ENCODE measurements at regions not wholly inside any gene's neighbourhood (a gene's known extent, or its start where the extent isn't known, plus 50 kb on each side); places are given as distances from the start of the nearest gene placed in this dataset.

DNA sequence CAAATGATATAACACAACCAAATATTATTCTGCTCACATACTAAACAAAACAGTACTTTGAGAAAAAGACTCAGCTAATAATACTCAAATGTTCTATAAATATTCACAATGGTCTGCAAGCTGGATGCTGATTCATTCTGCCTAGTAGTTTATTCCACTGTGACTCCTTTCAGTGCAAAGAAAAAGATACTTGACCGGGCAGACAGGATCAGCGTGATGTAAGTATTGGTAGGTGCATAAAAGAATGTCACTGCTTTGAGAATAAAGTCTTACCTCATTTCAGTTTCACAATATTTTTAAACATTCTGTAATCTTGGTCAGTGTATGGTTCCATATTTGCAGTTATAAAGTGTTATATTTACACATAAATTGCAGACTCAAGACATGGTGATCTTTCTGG is 223.0 kb upstream of the NUDT12 start:
- no peak overlapping the region for H3K27ac ChIP-seq (ENCODE audit: low read depth, low read length)
- no peak overlapping the region for H3K4me3 ChIP-seq (ENCODE audit: low read depth, low read length)

DNA sequence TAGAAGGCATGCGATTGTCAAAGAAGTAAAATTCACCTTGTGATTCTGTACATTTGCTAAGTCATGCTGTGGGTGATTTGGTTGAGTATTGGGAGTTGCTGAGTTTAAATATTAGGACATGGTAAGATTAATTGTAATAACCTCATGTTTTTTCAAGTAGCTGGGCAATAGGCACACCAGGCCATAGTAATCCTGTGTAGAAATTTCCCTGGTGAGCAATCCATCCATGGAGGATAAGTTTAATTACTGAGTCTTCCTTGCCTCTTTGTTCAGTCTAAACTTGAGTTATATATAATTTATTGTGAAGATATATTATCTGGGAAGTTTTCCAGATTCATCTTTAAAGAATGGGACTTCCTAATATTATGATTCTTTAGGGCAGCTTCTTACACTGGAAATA is 221.1 kb upstream of the NUDT12 start:
- H3K4me3 ChIP-seq (ENCODE audit: low read depth, low read length), result no peak overlapping the region
- H3K27me3 ChIP-seq (ENCODE audit: insufficient read depth, low read length), result no peaks in the 10 kb centered on the region
- no peaks in the 10 kb centered on the region for H3K36me3 ChIP-seq (ENCODE audit: insufficient read depth, low read length)
- no peaks in the 10 kb centered on the region for H3K79me2 ChIP-seq (ENCODE audit: control insufficient read depth, insufficient read depth, low read length, unreplicated experiment)
- no peak overlapping the region for H2AFZ ChIP-seq (ENCODE audit: low read length, unreplicated experiment)
- H3K4me1 ChIP-seq (ENCODE audit: control insufficient read depth, insufficient read depth, low read length, unreplicated experiment), result no peaks in the 10 kb centered on the region
- no peak overlapping the region for H3K27ac ChIP-seq (ENCODE audit: low read depth, low read length)

More for the DNA sequence above, 223.0 kb upstream of the NUDT12 start:
- H2AFZ ChIP-seq (ENCODE audit: low read length, unreplicated experiment), result no peak overlapping the region
- no peaks in the 10 kb centered on the region for H3K4me1 ChIP-seq (ENCODE audit: control insufficient read depth, insufficient read depth, low read length, unreplicated experiment)
- H3K79me2 ChIP-seq (ENCODE audit: control insufficient read depth, insufficient read depth, low read length, unreplicated experiment), result no peaks in the 10 kb centered on the region
- no peaks in the 10 kb centered on the region for H3K36me3 ChIP-seq (ENCODE audit: insufficient read depth, low read length)
- H3K27me3 ChIP-seq (ENCODE audit: insufficient read depth, low read length), result no peaks in the 10 kb centered on the region

- H3K79me2 ChIP-seq (ENCODE audit: control insufficient read depth, insufficient read depth, low read length, unreplicated experiment), result no peaks in the 10 kb centered on the region
- H3K4me3 ChIP-seq (ENCODE audit: low read depth, low read length), result no peak overlapping the region
- no peaks in the 10 kb centered on the region for H3K36me3 ChIP-seq (ENCODE audit: insufficient read depth, low read length)
- no peaks in the 10 kb centered on the region for H3K27me3 ChIP-seq (ENCODE audit: insufficient read depth, low read length)
- no peak overlapping the region for H2AFZ ChIP-seq (ENCODE audit: low read length, unreplicated experiment)
- H3K4me1 ChIP-seq (ENCODE audit: control insufficient read depth, insufficient read depth, low read length, unreplicated experiment), result no peaks in the 10 kb centered on the region
- H3K27ac ChIP-seq (ENCODE audit: low read depth, low read length), result no peak overlapping the region
Measured at GRCh38 chr5:103780794-103781193, 218.2 kb upstream of the NUDT12 start.

- H3K79me2 ChIP-seq (ENCODE audit: control insufficient read depth, insufficient read depth, low read length, unreplicated experiment), result no peaks in the 10 kb centered on the region
- H3K27ac ChIP-seq (ENCODE audit: low read depth, low read length), result no peak overlapping the region
- no peak overlapping the region for H3K4me3 ChIP-seq (ENCODE audit: low read depth, low read length)
- no peaks in the 10 kb centered on the region for H3K27me3 ChIP-seq (ENCODE audit: insufficient read depth, low read length)
- peak overlapping the region; percentile 52 for H2AFZ ChIP-seq (ENCODE audit: low read length, unreplicated experiment)
- H3K4me1 ChIP-seq (ENCODE audit: control insufficient read depth, insufficient read depth, low read length, unreplicated experiment), result peaks cover 3% of the 10 kb centered on the region
- H3K36me3 ChIP-seq (ENCODE audit: insufficient read depth, low read length), result no peaks in the 10 kb centered on the region
Measured at GRCh38 chr5:103774721-103775120, 212.1 kb upstream of the NUDT12 start.

DNA sequence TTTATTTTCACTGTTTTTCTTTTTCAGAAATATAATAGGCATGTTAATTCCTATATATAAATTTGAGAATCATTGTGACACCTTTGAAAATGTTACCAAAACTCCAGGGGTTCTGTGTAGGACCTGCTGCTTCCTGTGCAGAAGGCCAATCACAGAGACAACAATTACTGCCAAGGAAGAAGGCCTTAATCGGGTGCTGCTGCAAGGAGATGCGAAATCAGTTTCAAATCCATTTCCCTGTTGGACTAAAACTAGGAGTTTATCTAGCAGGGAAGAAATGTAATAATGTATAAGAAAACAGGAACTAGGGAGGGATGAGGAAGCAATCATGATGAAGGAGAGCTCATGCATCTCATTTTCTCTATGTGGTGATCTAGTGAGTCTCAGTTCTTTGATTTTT is 209.7 kb upstream of the NUDT12 start:
- Histone ChIP-seq H3K4me1 (ENCODE audit: control insufficient read depth, insufficient read depth, low read length, unreplicated experiment) (peaks cover 3% of the 10 kb centered on the region), H2AFZ (ENCODE audit: low read length, unreplicated experiment) (no peak overlapping the region), H3K4me3 (ENCODE audit: low read depth, low read length) (no peak overlapping the region), H3K36me3 (ENCODE audit: insufficient read depth, low read length) (no peaks in the 10 kb centered on the region), H3K79me2 (ENCODE audit: control insufficient read depth, insufficient read depth, low read length, unreplicated experiment) (no peaks in the 10 kb centered on the region), H3K27me3 (ENCODE audit: insufficient read depth, low read length) (no peaks in the 10 kb centered on the region), H3K27ac (ENCODE audit: low read depth, low read length) (no peak overlapping the region)

- no peaks in the 10 kb centered on the region for H3K79me2 ChIP-seq (ENCODE audit: control insufficient read depth, insufficient read depth, low read length, unreplicated experiment)
- no peak overlapping the region for H2AFZ ChIP-seq (ENCODE audit: low read length, unreplicated experiment)
- no peaks in the 10 kb centered on the region for H3K4me1 ChIP-seq (ENCODE audit: control insufficient read depth, insufficient read depth, low read length, unreplicated experiment)
- H3K4me3 ChIP-seq (ENCODE audit: low read depth, low read length), result no peak overlapping the region
- no peak overlapping the region for H3K27ac ChIP-seq (ENCODE audit: low read depth, low read length)
- no peaks in the 10 kb centered on the region for H3K36me3 ChIP-seq (ENCODE audit: insufficient read depth, low read length)
- no peaks in the 10 kb centered on the region for H3K27me3 ChIP-seq (ENCODE audit: insufficient read depth, low read length)
Measured at GRCh38 chr5:103764403-103764802, 201.8 kb upstream of the NUDT12 start.

DNA sequence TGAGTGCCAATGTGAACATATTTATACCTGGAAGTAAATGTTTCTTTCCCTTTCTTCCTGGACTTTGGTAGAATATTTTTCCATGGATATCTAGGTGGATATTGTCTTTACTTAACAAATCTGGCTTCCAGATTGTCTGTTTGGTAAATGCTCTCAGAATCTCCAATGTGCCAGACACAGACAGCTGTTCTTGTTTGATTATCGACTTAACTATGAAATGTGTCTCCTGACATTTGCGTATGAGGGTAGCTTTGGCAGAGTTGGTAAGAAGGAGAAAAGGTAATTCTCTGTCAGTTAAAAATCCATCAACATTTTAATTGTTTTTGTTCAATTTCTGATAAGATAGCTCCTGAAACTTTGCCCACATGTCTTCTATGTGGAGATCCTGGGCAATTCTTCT is 196.4 kb upstream of the NUDT12 start:
- Histone ChIP-seq H3K27me3 (ENCODE audit: insufficient read depth, low read length) (no peaks in the 10 kb centered on the region), H3K27ac (ENCODE audit: low read depth, low read length) (no peak overlapping the region), H3K36me3 (ENCODE audit: insufficient read depth, low read length) (no peaks in the 10 kb centered on the region), H3K4me1 (ENCODE audit: control insufficient read depth, insufficient read depth, low read length, unreplicated experiment) (no peaks in the 10 kb centered on the region), H2AFZ (ENCODE audit: low read length, unreplicated experiment) (no peak overlapping the region), H3K79me2 (ENCODE audit: control insufficient read depth, insufficient read depth, low read length, unreplicated experiment) (no peaks in the 10 kb centered on the region), H3K4me3 (ENCODE audit: low read depth, low read length) (no peak overlapping the region)

DNA sequence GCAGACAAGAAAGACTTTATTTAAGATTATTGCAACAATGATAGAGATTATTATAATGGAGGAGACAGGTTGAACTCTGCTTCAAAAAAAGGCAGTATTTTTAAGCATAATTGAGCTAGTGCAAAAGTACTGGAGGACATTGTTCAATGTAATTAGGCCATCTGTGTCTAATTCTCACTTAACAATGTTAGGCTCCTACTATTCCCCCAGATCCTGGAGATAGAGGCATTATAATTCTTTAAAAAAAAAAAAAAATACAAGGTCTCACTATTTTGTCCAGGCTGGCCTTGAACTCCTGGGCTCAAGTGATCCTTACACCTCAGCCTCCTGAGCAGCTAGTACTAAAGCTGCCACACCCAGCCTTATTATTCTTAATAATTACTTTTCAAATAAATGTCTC is 193.4 kb upstream of the NUDT12 start:
- no peaks in the 10 kb centered on the region for H3K36me3 ChIP-seq (ENCODE audit: insufficient read depth, low read length)
- H3K27me3 ChIP-seq (ENCODE audit: insufficient read depth, low read length), result no peaks in the 10 kb centered on the region
- H2AFZ ChIP-seq (ENCODE audit: low read length, unreplicated experiment), result no peak overlapping the region
- no peaks in the 10 kb centered on the region for H3K4me1 ChIP-seq (ENCODE audit: control insufficient read depth, insufficient read depth, low read length, unreplicated experiment)
- H3K27ac ChIP-seq (ENCODE audit: low read depth, low read length), result no peak overlapping the region
- no peaks in the 10 kb centered on the region for H3K79me2 ChIP-seq (ENCODE audit: control insufficient read depth, insufficient read depth, low read length, unreplicated experiment)
- no peak overlapping the region for H3K4me3 ChIP-seq (ENCODE audit: low read depth, low read length)

DNA sequence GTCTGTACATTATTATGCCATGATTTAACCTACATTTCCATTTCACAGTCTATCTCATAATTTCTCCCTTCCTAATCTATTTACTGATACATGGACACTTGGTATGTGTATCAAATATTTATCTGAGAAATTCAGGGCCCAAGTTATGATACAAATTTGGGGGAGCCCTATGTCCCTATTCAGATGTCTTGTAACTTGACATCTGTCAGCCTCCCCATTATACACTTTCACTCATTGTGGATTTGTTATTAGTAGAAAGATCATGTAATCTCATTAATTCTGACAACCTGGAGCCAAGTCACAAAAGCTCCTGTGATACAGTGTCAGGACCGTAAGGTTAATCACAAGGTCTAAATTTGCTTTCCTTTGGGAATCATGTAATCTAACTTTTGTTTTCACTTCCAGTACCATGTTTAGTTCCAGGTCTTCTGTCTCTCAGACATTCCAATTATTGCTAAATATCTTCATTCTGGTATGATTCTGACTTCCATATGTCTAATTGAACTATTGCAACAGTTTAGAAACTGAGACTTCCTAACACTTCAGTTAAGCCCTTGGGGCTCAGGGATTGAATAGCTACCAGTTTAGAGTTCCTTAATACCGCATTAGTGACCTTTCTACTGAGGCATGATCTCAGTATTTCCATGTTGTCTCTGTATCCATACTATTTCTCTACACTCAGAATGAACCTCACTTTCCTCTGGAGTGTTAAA is 182.9 kb upstream of the NUDT12 start:
- Histone ChIP-seq H3K4me3 (ENCODE audit: low read depth, low read length) (no peak overlapping the region), H3K4me1 (ENCODE audit: control insufficient read depth, insufficient read depth, low read length, unreplicated experiment) (peaks cover 12% of the 10 kb centered on the region), H2AFZ (ENCODE audit: low read length, unreplicated experiment) (no peak overlapping the region), H3K79me2 (ENCODE audit: control insufficient read depth, insufficient read depth, low read length, unreplicated experiment) (no peaks in the 10 kb centered on the region), H3K27me3 (ENCODE audit: insufficient read depth, low read length) (peaks cover 49% of the 10 kb centered on the region), H3K36me3 (ENCODE audit: insufficient read depth, low read length) (no peaks in the 10 kb centered on the region), H3K27ac (ENCODE audit: low read depth, low read length) (no peak overlapping the region)

GRCh38 chr5:103744159-103744558 is 181.6 kb upstream of the NUDT12 start:
- H3K4me1 ChIP-seq (ENCODE audit: control insufficient read depth, insufficient read depth, low read length, unreplicated experiment), result peaks cover 12% of the 10 kb centered on the region
- H3K36me3 ChIP-seq (ENCODE audit: insufficient read depth, low read length), result no peaks in the 10 kb centered on the region
- peak overlapping the region; percentile 13; the same call in 1 of the 2 replicates for H3K4me3 ChIP-seq (ENCODE audit: low read depth, low read length)
- H2AFZ ChIP-seq (ENCODE audit: low read length, unreplicated experiment), result no peak overlapping the region
- H3K27me3 ChIP-seq (ENCODE audit: insufficient read depth, low read length), result peaks cover 53% of the 10 kb centered on the region
- no peaks in the 10 kb centered on the region for H3K79me2 ChIP-seq (ENCODE audit: control insufficient read depth, insufficient read depth, low read length, unreplicated experiment)
- H3K27ac ChIP-seq (ENCODE audit: low read depth, low read length), result no peak overlapping the region

DNA sequence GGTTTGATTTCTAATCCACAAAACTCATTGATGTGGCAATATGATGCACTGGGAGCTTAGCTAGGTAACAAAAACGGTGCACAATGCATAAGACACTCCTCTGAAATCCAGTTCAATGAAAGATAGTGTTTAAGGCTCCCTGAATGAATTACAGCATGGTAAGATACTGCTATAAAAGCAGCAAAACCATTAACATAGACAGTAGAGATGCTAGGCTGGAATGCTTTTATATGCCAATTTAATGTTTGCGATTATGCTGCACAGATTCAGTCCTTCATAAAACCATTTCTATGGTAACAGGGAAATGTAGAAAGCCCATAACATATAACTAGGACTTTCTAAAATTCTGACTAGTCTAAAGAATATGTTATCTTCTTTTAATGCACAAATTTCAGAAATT is 180.8 kb upstream of the NUDT12 start:
- no peak overlapping the region for H3K27ac ChIP-seq (ENCODE audit: low read depth, low read length)
- no peaks in the 10 kb centered on the region for H3K79me2 ChIP-seq (ENCODE audit: control insufficient read depth, insufficient read depth, low read length, unreplicated experiment)
- no peaks in the 10 kb centered on the region for H3K36me3 ChIP-seq (ENCODE audit: insufficient read depth, low read length)
- no peak overlapping the region for H3K4me3 ChIP-seq (ENCODE audit: low read depth, low read length)
- H3K27me3 ChIP-seq (ENCODE audit: insufficient read depth, low read length), result peaks cover 53% of the 10 kb centered on the region
- no peak overlapping the region for H2AFZ ChIP-seq (ENCODE audit: low read length, unreplicated experiment)
- H3K4me1 ChIP-seq (ENCODE audit: control insufficient read depth, insufficient read depth, low read length, unreplicated experiment), result peaks cover 12% of the 10 kb centered on the region

Data from ACC112 (cell line).